SK-N-SH treated with all-trans-retinoic acid at 6 μM for 48 hours (cell line): ENCODE measurements at regions not wholly inside any gene's neighbourhood (a gene's known extent, or its start where the extent isn't known, plus 50 kb on each side); places are given as distances from the start of the nearest gene placed in this dataset.
A peak's percentile ranks its signal among the peaks of the same experiment; 100 is the strongest.

Experiments used
- ATAC-seq: fragments of 200-7000 bp; cut with Tn5 transposase; 3 replicates; pipeline ENCODE4 v1.9.1; 2020; ENCODE audit warnings: mild to moderate bottlenecking, moderate library complexity
- CSDC2 ChIP-seq: fragments of 250-450 bp; sonication (Bioruptor Pico); IDR thresholded peaks from 2 replicates; pipeline ENCODE4 v1.5.0; 2020; ENCODE audit warnings: mild to moderate bottlenecking, moderate library complexity
- CSRNP3 ChIP-seq: fragments of 250-450 bp; sonication (Bioruptor Pico); IDR thresholded peaks from 2 replicates; pipeline ENCODE4 v1.5.1; 2021; ENCODE audit warnings: mild to moderate bottlenecking, moderate library complexity
- ESRRG ChIP-seq: fragments of 250-450 bp; sonication (Bioruptor Pico); IDR thresholded peaks from 2 replicates; pipeline ENCODE4 v1.6.1; 2021; ENCODE audit warnings: mild to moderate bottlenecking
- GLIS3 ChIP-seq: fragments of 250-450 bp; sonication (Bioruptor Pico); IDR thresholded peaks from 2 replicates; pipeline ENCODE4 v1.5.0; 2020; ENCODE audit warnings: mild to moderate bottlenecking, moderate library complexity
- ISL1 ChIP-seq: fragments of 250-450 bp; sonication (Bioruptor Pico); IDR thresholded peaks from 2 replicates; pipeline ENCODE4 v2.1.2; 2022; ENCODE audit warnings: mild to moderate bottlenecking, moderate library complexity
- OSR1 ChIP-seq: fragments of 250-450 bp; sonication (Bioruptor Pico); IDR thresholded peaks from 2 replicates; pipeline ENCODE4 v1.8.0; 2022; ENCODE audit warnings: moderate library complexity, mild to moderate bottlenecking, inconsistent platforms
- PATZ1 ChIP-seq: fragments of 250-450 bp; sonication (Bioruptor Pico); IDR thresholded peaks from 2 replicates; pipeline ENCODE4 v1.8.0; 2020; ENCODE audit warnings: mild to moderate bottlenecking, moderate library complexity, borderline replicate concordance
- PPARA ChIP-seq: fragments of 250-450 bp; sonication (Bioruptor Pico); IDR thresholded peaks from 2 replicates; pipeline ENCODE4 v1.5.0; 2020; ENCODE audit warnings: mild to moderate bottlenecking, borderline replicate concordance
- SNAI2 ChIP-seq: fragments of 250-450 bp; sonication (Bioruptor Pico); IDR thresholded peaks from 2 replicates; pipeline ENCODE4 v1.5.0; 2020; ENCODE audit warnings: mild to moderate bottlenecking, moderate library complexity
- TCF4 ChIP-seq: fragments of 250-450 bp; sonication (Bioruptor Pico); IDR thresholded peaks from 2 replicates; pipeline ENCODE4 v1.8.0; 2021; ENCODE audit warnings: mild to moderate bottlenecking, moderate library complexity, borderline replicate concordance
- TSHZ2 ChIP-seq: fragments of 250-450 bp; sonication (Bioruptor Pico); IDR thresholded peaks from 2 replicates; pipeline ENCODE4 v1.5.0; 2020; ENCODE audit warnings: mild to moderate bottlenecking, moderate library complexity
- ZNF70 ChIP-seq: fragments of 450-650 bp; formaldehyde crosslinking; IDR thresholded peaks from 2 replicates; pipeline ENCODE4 v1.5.0; 2020; ENCODE audit warnings: mild to moderate bottlenecking, moderate library complexity
- TF ChIP-seq, protein P1 (sequence below): fragments of 250-450 bp; sonication (Bioruptor Pico); IDR thresholded peaks from 2 replicates; pipeline ENCODE4 v1.5.1; 2020; ENCODE audit warnings: low read depth, mild to moderate bottlenecking, moderate library complexity

GRCh38 chr2:37552339-37552738 lies 119.1 kb downstream of the CDC42EP3 start:
- TF ChIP-seq TCF4 (peak; percentile 35; the same call in 1 of the 2 replicates), PATZ1 (CRISPR knock-in tag) (peak; percentile 23; the same call in 1 of the 2 replicates), OSR1 (CRISPR knock-in tag) (no peak), ISL1 (CRISPR knock-in tag) (no peak), CSDC2 (CRISPR knock-in tag) (0 out of 2 replicates have a peak, but pooled peaks have one; percentile 27), TSHZ2 (CRISPR knock-in tag) (peak; percentile 20; the same call in 1 of the 2 replicates), SNAI2 (CRISPR knock-in tag) (peak; percentile 80; the same call in 1 of the 2 replicates)
- TF ChIP-seq, protein P1, sequence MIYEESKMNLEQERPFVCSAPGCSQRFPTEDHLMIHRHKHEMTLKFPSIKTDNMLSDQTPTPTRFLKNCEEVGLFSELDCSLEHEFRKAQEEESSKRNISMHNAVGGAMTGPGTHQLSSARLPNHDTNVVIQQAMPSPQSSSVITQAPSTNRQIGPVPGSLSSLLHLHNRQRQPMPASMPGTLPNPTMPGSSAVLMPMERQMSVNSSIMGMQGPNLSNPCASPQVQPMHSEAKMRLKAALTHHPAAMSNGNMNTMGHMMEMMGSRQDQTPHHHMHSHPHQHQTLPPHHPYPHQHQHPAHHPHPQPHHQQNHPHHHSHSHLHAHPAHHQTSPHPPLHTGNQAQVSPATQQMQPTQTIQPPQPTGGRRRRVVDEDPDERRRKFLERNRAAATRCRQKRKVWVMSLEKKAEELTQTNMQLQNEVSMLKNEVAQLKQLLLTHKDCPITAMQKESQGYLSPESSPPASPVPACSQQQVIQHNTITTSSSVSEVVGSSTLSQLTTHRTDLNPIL (CRISPR knock-in tag) = peak; percentile 81; the same call in 1 of the 2 replicates

DNA sequence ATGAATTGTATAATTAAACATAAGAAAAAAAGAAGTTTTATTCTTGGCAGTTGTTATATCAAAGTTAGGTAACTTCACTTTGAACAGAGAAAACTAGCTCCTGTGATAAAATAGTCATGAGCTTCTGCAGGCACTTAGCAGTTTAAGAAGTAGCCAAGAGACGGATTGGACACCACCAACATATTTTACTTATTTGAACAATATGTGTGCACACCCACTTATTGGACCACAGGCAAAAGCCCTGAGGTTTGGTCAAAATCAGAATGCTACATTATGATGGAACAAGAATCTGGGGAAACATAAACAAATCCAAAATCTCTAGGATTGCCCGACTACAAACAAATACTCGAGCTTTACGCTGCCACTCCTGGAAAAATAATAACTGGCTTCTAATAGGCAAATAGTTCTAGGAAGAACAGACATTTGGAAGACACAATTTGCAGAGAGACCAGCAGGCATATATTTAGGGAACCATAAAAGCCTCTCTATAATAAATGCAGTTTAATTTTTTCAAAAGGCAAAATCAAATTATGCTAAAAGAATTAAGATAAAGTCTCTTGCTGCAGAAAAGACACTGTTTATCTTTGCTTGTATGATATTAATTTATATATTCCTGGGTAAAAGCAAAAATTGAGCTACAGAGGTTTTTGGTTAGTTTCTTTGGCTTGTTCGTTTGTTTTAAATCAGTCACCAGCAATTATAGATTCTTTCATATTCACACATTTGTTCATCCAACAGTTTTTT lies 117.9 kb downstream of the CDC42EP3 start:
- no peak for TF ChIP-seq SNAI2 (CRISPR knock-in tag)
- peak; percentile 78 for TF ChIP-seq ISL1 (CRISPR knock-in tag)
- no peak for TF ChIP-seq TSHZ2 (CRISPR knock-in tag)
- TF ChIP-seq CSDC2 (CRISPR knock-in tag) = no peak
- peak; percentile 48; the same call in 1 of the 2 replicates for TF ChIP-seq GLIS3
- no peak for TF ChIP-seq PPARA (CRISPR knock-in tag)
- TF ChIP-seq ESRRG = no peak
- TF ChIP-seq, protein P1 (CRISPR knock-in tag) = no peak

More at GRCh38 chr2:37552339-37552738, 119.1 kb downstream of the CDC42EP3 start:
- ATAC-seq = 0 out of 3 replicates have a peak, but pooled peaks have one; percentile 16

DNA sequence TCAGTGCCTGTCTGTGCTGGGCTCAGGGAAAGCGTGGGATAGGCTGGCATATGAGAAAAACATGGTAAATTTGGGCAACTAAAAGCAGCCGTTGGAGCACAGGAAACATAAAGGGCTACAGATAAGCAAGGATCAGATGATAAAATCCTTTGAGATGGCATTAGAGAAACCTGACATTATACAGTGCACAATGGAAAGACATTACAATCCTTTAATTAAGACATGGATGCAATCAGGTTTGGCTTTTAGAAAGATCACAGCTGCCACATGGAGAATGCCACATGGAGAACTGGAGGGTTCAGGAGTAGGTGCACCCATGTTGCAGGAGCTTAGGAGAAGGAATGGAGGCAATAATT lies 117.3 kb downstream of the CDC42EP3 start:
- peak; percentile 73; the same call in 2 of the 3 replicates for ATAC-seq
- TF ChIP-seq TSHZ2 (CRISPR knock-in tag) = peak; percentile 90; the same call in 1 of the 2 replicates
- TF ChIP-seq ESRRG = peak; percentile 84; the same call in 1 of the 2 replicates
- peak; percentile 63; the same call in 1 of the 2 replicates for TF ChIP-seq PPARA (CRISPR knock-in tag)
- no peak for TF ChIP-seq PATZ1 (CRISPR knock-in tag)
- TF ChIP-seq, protein P1 (CRISPR knock-in tag) = no peak
- TF ChIP-seq SNAI2 (CRISPR knock-in tag) = peak; percentile 89
- peak; percentile 69; the same call in 1 of the 2 replicates for TF ChIP-seq CSRNP3
- TF ChIP-seq ISL1 (CRISPR knock-in tag) = peak; percentile 59; the same call in 1 of the 2 replicates
- peak; percentile 96 for TF ChIP-seq TCF4
- TF ChIP-seq ZNF70 (CRISPR knock-in tag) = peak; percentile 76
- peak; percentile 92; the same call in 1 of the 2 replicates for TF ChIP-seq GLIS3

More for the DNA sequence above, 117.9 kb downstream of the CDC42EP3 start:
- ATAC-seq = peak; percentile 51
